NCI-H1436 treated with DMSO at 0.1 percent for 48 hours (cell line): ENCODE measurements at regions not wholly inside any gene's neighbourhood (a gene's known extent, or its start where the extent isn't known, plus 50 kb on each side); places are given as distances from the start of the nearest gene placed in this dataset.
"Not testable (repeated sequence)": the region's sequence is repeated elsewhere in the genome, so short reads cannot be mapped to it uniquely, and the experiment has no call there.

Experiments used
- DNase-seq: peaks from one replicate; lab custom pipeline; 2025; lab: John Stamatoyannopoulos, UW

GRCh38 chr16:14384745-14385144 is 245.3 kb downstream of the PARN start:
- no peak for DNase-seq

GRCh38 chr16:14383844-14384243 is 246.2 kb downstream of the PARN start:
- DNase-seq = not testable (repeated sequence)

GRCh38 chr16:14378689-14379467 is 251.2 kb downstream of the PARN start:
- no peak for DNase-seq

GRCh38 chr16:14378131-14378551 is 251.9 kb downstream of the PARN start:
- DNase-seq = no peak

- no peak for DNase-seq
Measured at GRCh38 chr16:14377326-14377725, 252.7 kb downstream of the PARN start.

GRCh38 chr16:14375132-14375491 is 254.9 kb downstream of the PARN start:
- DNase-seq = no peak

- no peak for DNase-seq
Measured at GRCh38 chr16:14374451-14375131, 255.5 kb downstream of the PARN start.

- no peak for DNase-seq
Measured at GRCh38 chr16:14373896-14374295, 256.2 kb downstream of the PARN start.

GRCh38 chr16:14373406-14373805 is 256.7 kb downstream of the PARN start:
- DNase-seq = no peak

GRCh38 chr16:14372471-14372870 is 257.6 kb downstream of the PARN start:
- peak; percentile 75 for DNase-seq

- DNase-seq = no peak
Measured at GRCh38 chr16:14371778-14372431, 258.2 kb downstream of the PARN start.

- DNase-seq = no peak
Measured at GRCh38 chr16:14370736-14371234, 259.3 kb downstream of the PARN start.

GRCh38 chr16:14369734-14370598 is 260.1 kb downstream of the PARN start:
- no peak for DNase-seq

GRCh38 chr16:14368399-14368798 is 261.7 kb downstream of the PARN start:
- DNase-seq = no peak

GRCh38 chr16:14366974-14367707 is 262.9 kb downstream of the PARN start:
- no peak for DNase-seq

GRCh38 chr16:14366447-14366846 is 263.6 kb downstream of the PARN start:
- no peak for DNase-seq

GRCh38 chr16:14365200-14365851 is 264.7 kb downstream of the PARN start:
- no peak for DNase-seq

- no peak for DNase-seq
Measured at GRCh38 chr16:14364386-14365199, 265.5 kb downstream of the PARN start.

- no peak for DNase-seq
Measured at GRCh38 chr16:14364112-14364385, 266.0 kb downstream of the PARN start.

GRCh38 chr16:14362774-14363371 is 267.2 kb downstream of the PARN start:
- no peak for DNase-seq
